Tibial nerve (tissue), 4 donors: ENCODE measurements at regions not wholly inside any gene's neighbourhood (a gene's known extent, or its start where the extent isn't known, plus 50 kb on each side); places are given as distances from the start of the nearest gene placed in this dataset.

ENCODE experiments used
- DNase-seq, 2 donors: peaks; one replicate each; pipeline ENCODE4 v3.0.0-alpha.2; 2019; ENCODE audit warnings: low spot score in 2 of 2
- H3K27ac ChIP-seq, 4 donors: fragments of 200-600 bp; sonication (generic) in 3 of 4; one replicate each; pipeline ENCODE4 v1.5.1; 2017 to 2019; ENCODE audit warnings: mild to moderate bottlenecking in 1 of 4
- H3K27me3 ChIP-seq, 2 donors: fragments of 200-600 bp; sonication (generic) in 1 of 2; one replicate each; pipeline versions ENCODE4 v1.5.1 to v1.6.0; 2017 to 2019
- H3K36me3 ChIP-seq, 3 donors: fragments of 200-600 bp; sonication (generic); one replicate each; pipeline ENCODE4 v1.5.1; 2018 to 2019
- H3K4me1 ChIP-seq, 4 donors: fragments of 200-600 bp; sonication (generic) in 3 of 4; one replicate each; pipeline ENCODE4 v1.5.1; 2017 to 2019
- H3K4me3 ChIP-seq, 4 donors: fragments of 200-600 bp; sonication (generic) in 3 of 4; one replicate each; pipeline ENCODE4 v1.5.1; 2017 to 2019; ENCODE audit warnings: mild to moderate bottlenecking in 1 of 4, moderate library complexity in 1 of 4
- H3K9me3 ChIP-seq, 4 donors: fragments of 200-600 bp; sonication (generic) in 3 of 4; one replicate each; pipeline ENCODE4 v1.5.1; 2017 to 2019
- CTCF ChIP-seq, 5 experiments: fragments of 200-600 bp in 3 of 5; fragments of 450-650 bp in 2 of 5; sonication (generic) in 3 of 5; IDR thresholded peaks; one replicate each; pipeline ENCODE4 v1.5.1; 2016 to 2019; ENCODE audit warnings: antibody characterized with exemption in 5 of 5, mild to moderate bottlenecking in 3 of 5, moderate library complexity in 2 of 5
- EP300 ChIP-seq, 2 donors: sonication (generic); formaldehyde crosslinking; IDR thresholded peaks; one replicate each; pipeline ENCODE4 v1.6.1; 2017; ENCODE audit warnings: antibody characterized with exemption in 2 of 2, mild to moderate bottlenecking in 1 of 2
- POLR2A ChIP-seq, 2 donors: fragments of 450-650 bp; IDR thresholded peaks; one replicate each; pipeline ENCODE4 v1.6.1; 2017; ENCODE audit warnings: antibody characterized with exemption in 2 of 2, mild to moderate bottlenecking in 2 of 2, moderate library complexity in 2 of 2
- WGBS, 2 donors: methylation state at CpG; one replicate each; pipeline ENCODE4 v1.1.5; 2018; 5-methylcytosine and 5-hydroxymethylcytosine counted together

DNA sequence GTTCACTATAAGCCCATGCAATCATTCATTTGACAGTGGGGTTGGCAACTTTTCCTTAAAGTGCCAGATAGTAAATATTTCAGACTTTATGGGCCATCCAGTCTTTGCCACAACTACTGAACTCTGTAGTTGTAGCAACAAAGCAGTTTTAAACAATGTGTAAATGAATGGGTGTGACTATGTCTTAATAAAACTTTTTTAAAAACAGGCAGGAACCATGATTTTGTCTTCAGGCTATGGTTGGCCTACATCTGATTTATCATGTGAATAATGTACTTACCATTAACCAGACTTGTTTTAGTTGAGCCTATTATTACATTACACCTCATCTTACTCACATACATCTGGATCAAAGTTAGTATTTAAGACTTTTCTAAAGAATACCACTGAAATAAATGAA lies 361.6 kb downstream of the GABRG2 start:
- TF ChIP-seq CTCF (IDR thresholded peaks at IDR 0.05) = no peak
- no peak for TF ChIP-seq POLR2A (IDR thresholded peaks at IDR 0.05)
- TF ChIP-seq EP300 (IDR thresholded peaks at IDR 0.05) = no peak

DNA sequence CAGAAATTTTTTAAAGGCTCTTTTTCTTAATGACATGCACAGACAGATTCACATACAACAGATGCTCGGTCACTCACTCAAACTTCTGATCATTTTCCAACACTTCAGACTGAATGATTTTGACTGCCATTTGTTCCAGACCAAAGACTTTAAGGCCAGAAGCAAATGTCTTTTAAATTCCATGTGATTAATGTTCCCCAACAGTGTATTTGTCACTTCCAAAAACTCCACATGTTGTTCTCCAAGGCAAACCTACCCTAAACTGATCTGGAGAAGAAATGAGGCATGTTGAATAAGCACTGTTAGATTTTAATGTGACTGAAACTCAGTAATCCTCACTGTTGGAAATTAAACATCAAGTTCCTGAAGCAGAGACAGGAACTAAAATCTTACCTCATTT lies 366.7 kb downstream of the GABRG2 start:
- Histone ChIP-seq H3K27me3 (no peaks in the 10 kb centered on the region), H3K9me3 (no peaks in the 10 kb centered on the region), H3K4me1 (no peaks in the 10 kb centered on the region), H3K4me3 (no peak overlapping the region), H3K27ac (no peak overlapping the region), H3K36me3 (no peaks in the 10 kb centered on the region)
- TF ChIP-seq CTCF (IDR thresholded peaks at IDR 0.05) = no peak
- no peak for TF ChIP-seq POLR2A (IDR thresholded peaks at IDR 0.05)
- TF ChIP-seq EP300 (IDR thresholded peaks at IDR 0.05) = no peak
- 24 to 34% methylated on average over 1 of the region's 1 CpG for WGBS, 2 donors
- DNase-seq = no peak

More for the DNA sequence above, 361.6 kb downstream of the GABRG2 start:
- Histone ChIP-seq H3K4me3 (no peak overlapping the region), H3K27me3 (no peaks in the 10 kb centered on the region), H3K36me3 (no peaks in the 10 kb centered on the region), H3K4me1 (no peaks in the 10 kb centered on the region), H3K9me3 (no peaks in the 10 kb centered on the region), H3K27ac (no peak overlapping the region)
- no peak for DNase-seq

- no peaks in the 10 kb centered on the region for H3K9me3 ChIP-seq
- 47 to 53% methylated on average over 2 of the region's 2 CpGs for WGBS, 2 donors
- no peak for DNase-seq
- no peaks in the 10 kb centered on the region for H3K36me3 ChIP-seq
- H3K27ac ChIP-seq = no peak overlapping the region
- no peak overlapping the region for H3K4me3 ChIP-seq
- H3K27me3 ChIP-seq = no peaks in the 10 kb centered on the region
- TF ChIP-seq CTCF (IDR thresholded peaks at IDR 0.05) (no peak), POLR2A (IDR thresholded peaks at IDR 0.05) (no peak), EP300 (IDR thresholded peaks at IDR 0.05) (no peak)
- no peaks in the 10 kb centered on the region for H3K4me1 ChIP-seq
Observed at GRCh38 chr5:162436055-162436454, 368.5 kb downstream of the GABRG2 start.

DNA sequence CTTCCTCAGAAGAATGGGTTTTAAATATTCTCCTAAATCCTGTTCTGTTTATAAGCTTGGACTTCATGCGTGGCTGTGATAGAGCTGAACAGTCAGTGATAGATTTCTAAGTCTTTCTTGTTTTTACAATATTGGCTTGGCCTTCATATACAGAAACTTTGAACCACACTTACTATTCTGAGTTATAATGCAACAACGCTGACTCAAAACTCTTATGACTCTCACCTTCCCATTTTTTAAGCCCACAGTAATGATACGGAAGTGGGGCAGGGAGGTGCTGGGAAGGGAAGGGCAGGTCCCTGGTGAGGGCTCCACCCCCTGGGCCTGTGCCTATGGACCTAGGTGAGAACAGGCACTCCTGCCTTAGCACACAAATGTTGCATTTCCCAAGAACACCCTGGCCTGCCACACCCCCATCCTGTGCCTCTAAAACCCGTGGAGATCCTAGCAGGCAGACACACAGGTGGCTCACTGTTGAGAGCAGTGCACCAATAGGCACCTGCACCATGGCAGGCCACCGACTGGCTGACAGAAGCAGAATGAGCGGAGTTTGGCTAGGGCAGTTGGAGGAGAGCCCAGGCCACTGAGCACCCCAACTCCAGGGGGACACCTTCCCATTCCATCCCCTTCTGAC lies 376.7 kb downstream of the GABRG2 start:
- no peaks in the 10 kb centered on the region for H3K9me3 ChIP-seq
- no peak for DNase-seq
- H3K27ac ChIP-seq = no peak overlapping the region
- H3K27me3 ChIP-seq = no peaks in the 10 kb centered on the region
- H3K36me3 ChIP-seq = no peaks in the 10 kb centered on the region
- H3K4me3 ChIP-seq = no peak overlapping the region
- no peaks in the 10 kb centered on the region for H3K4me1 ChIP-seq
- no peak for TF ChIP-seq EP300 (IDR thresholded peaks at IDR 0.05)
- no peak for TF ChIP-seq POLR2A (IDR thresholded peaks at IDR 0.05)
- WGBS, 2 donors = 76 to 82% methylated on average over 6 of the region's 6 CpGs

DNA sequence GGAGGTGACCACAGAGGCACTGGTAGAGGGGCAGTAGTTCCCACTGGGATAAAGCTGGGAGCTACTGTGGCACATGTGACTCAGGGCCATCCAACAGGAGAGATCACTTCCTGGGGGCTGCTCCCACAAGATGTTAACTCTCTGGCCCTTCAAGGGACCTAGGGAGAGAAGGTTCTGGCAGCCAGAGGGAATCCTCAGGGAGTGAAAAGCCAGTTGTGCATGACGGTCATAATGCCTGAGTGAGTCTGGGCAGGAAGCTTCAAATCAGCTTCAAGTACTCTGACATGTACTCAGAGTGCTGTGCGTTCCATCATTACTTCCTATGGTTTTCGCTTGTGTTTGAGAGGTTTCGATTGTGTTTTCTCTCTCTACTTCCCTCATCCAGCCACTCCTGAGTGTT lies 388.5 kb downstream of the GABRG2 start:
- TF ChIP-seq POLR2A (IDR thresholded peaks at IDR 0.05) (no peak), EP300 (IDR thresholded peaks at IDR 0.05) (no peak), CTCF (IDR thresholded peaks at IDR 0.05) (no peak)
- WGBS, 2 donors = 79 to 82% methylated on average over 4 of the region's 4 CpGs
- DNase-seq = no peak
- H3K4me3 ChIP-seq = no peak overlapping the region
- H3K27me3 ChIP-seq = no peaks in the 10 kb centered on the region
- no peaks in the 10 kb centered on the region for H3K4me1 ChIP-seq
- H3K27ac ChIP-seq = no peak overlapping the region
- peaks cover 0 to 27% (median 0%) of the 10 kb centered on the region in 4 donors for H3K9me3 ChIP-seq
- H3K36me3 ChIP-seq = no peaks in the 10 kb centered on the region

DNA sequence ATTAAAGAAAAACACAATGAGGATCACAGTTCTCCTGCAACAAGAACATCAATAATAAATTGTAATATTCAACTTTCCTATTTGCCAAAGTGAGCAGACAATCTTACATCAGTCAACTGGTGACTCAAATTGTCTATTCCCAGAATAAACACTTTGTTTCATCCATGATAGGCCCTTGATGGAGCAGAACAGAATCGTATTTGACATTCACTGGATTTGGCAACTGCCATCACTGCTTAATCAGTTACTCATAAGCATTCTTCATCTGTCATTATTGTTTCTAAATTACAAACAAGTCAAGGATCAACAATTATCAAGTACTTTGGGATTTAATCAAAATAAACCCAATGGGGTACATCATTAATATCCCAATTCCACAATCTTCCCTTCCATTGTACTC lies 398.4 kb downstream of the GABRG2 start:
- TF ChIP-seq POLR2A (IDR thresholded peaks at IDR 0.05) (no peak), CTCF (IDR thresholded peaks at IDR 0.05) (no peak), EP300 (IDR thresholded peaks at IDR 0.05) (no peak)
- no peak for DNase-seq
- H3K9me3 ChIP-seq = peaks cover 0 to 3% (median 0%) of the 10 kb centered on the region in 4 donors
- H3K4me3 ChIP-seq = no peak overlapping the region
- H3K36me3 ChIP-seq = no peaks in the 10 kb centered on the region
- H3K27ac ChIP-seq = no peak overlapping the region
- 49 to 52% methylated on average over 1 of the region's 1 CpG for WGBS, 2 donors
- H3K27me3 ChIP-seq = no peaks in the 10 kb centered on the region
- peaks cover 0 to 12% (median 0%) of the 10 kb centered on the region in 4 donors for H3K4me1 ChIP-seq
